GM10248 (cell line): ENCODE measurements at regions not wholly inside any gene's neighbourhood (a gene's known extent, or its start where the extent isn't known, plus 50 kb on each side); places are given as distances from the start of the nearest gene placed in this dataset.

Experiments used
- CTCF ChIA-PET: fragments of 300-600 bp; sonication (Branson Sonifier 250); formaldehyde crosslinking; extraction: SDS; loops from one replicate; lab custom pipeline; 2021; ENCODE audit warnings: antibody characterized with exemption; lab: Yijun Ruan, JAX
- POLR2A ChIA-PET: fragments of 350-650 bp; sonication (Branson Sonifier 250); formaldehyde crosslinking; extraction: SDS; loops from one replicate; lab custom pipeline; 2020; ENCODE audit warnings: antibody characterized with exemption; lab: Yijun Ruan, JAX
- DNase-seq: peaks from one replicate; pipeline ENCODE4 v3.0.0; 2012; ENCODE audit errors: extremely low spot score
- TF ChIP-seq, protein P1 (sequence below): IDR thresholded peaks from 2 replicates; pipeline ENCODE4 v1.5.1; 2012; ENCODE audit warnings: mild to moderate bottlenecking, low read depth; ENCODE audit errors: extremely low read depth, missing control alignments, control extremely low read depth

DNA sequence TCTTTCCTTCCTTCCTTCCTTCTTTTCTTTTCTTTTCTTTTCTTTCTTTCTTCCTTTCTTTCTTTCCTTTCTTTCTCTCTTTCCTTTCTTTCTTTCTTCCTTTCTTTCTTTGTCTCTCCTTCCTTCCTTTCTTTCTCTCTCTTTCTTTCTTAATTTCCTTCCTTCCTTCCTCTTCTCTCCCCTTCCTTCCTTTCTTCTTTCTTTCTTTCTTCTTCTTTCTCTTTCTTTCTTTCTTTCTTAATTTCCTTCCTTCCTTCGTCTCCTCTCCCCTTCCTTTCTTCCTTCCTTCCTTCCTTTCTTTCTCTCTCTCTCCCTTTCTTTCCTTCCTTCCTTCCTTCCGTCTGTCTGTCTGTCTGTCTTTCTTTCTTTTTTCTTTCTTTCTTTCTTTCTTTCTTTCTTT, 1446.5 kb upstream of the GOT2 start:
- ChIA-PET POLR2A (no interaction called here), CTCF (no interaction called here)
- TF ChIP-seq, protein P1, sequence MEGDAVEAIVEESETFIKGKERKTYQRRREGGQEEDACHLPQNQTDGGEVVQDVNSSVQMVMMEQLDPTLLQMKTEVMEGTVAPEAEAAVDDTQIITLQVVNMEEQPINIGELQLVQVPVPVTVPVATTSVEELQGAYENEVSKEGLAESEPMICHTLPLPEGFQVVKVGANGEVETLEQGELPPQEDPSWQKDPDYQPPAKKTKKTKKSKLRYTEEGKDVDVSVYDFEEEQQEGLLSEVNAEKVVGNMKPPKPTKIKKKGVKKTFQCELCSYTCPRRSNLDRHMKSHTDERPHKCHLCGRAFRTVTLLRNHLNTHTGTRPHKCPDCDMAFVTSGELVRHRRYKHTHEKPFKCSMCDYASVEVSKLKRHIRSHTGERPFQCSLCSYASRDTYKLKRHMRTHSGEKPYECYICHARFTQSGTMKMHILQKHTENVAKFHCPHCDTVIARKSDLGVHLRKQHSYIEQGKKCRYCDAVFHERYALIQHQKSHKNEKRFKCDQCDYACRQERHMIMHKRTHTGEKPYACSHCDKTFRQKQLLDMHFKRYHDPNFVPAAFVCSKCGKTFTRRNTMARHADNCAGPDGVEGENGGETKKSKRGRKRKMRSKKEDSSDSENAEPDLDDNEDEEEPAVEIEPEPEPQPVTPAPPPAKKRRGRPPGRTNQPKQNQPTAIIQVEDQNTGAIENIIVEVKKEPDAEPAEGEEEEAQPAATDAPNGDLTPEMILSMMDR = no peak
- no peak for DNase-seq

DNA sequence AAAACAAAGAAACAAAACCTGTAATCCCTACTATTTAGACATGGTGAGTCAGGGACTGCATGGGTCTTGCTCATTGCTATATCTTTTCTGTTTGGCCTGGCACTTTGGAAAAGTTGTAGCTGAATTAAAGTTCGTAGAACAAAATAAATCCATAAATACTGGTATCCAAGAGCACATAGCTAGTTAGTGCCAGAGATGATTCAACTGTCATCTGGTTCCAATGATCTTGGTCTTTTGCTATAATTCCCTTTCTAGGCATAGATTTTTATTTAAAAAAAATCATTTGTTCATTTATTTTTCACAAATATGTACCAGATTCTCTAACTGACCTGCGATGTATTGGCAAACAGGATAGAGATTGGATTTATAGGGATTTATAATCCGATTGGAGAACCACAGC, 1436.1 kb upstream of the GOT2 start:
- no peak for DNase-seq
- CTCF ChIA-PET = no interaction called here
- TF ChIP-seq, protein P1 = no peak
- POLR2A ChIA-PET = no interaction called here

DNA sequence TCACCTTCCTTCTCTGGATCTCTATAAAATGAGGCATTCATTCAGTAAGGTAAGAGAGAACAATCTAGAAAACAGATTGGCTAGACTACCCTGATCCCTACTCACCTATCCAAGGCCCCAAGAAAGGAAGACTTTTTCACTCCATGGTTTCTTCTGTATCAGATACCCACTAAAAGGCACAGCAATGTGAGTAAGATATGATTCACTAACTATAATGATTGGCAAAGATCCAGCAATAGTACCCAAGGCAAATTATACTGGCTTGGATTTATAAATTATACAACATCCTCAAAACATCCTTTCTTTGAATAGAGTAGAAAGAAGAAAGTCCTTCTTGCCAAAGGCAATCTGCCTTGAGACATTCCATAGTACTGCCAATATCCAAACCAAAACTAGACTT, 1432.0 kb upstream of the GOT2 start:
- CTCF ChIA-PET = no interaction called here
- POLR2A ChIA-PET = no interaction called here
- no peak for DNase-seq
- TF ChIP-seq, protein P1 = no peak

DNA sequence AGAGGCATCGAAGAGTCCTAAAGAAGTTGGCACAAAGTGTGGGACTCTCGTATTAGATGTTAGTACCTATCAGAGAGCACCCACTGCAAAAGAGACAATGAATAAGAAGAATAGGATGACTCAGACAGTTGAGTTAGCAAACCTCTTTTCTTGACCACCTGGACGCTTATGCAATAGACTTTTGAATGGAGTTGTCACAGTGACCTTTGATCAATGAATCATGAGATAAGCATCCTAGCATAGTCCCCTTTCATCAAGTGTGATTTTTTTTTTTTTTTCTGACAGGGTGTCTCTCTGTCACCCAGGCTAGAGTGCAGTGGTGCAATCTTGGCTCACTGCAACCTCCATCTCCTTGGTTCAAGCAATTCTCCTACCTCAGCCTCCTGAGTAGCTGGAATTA, 1417.9 kb upstream of the GOT2 start:
- DNase-seq = no peak

DNA sequence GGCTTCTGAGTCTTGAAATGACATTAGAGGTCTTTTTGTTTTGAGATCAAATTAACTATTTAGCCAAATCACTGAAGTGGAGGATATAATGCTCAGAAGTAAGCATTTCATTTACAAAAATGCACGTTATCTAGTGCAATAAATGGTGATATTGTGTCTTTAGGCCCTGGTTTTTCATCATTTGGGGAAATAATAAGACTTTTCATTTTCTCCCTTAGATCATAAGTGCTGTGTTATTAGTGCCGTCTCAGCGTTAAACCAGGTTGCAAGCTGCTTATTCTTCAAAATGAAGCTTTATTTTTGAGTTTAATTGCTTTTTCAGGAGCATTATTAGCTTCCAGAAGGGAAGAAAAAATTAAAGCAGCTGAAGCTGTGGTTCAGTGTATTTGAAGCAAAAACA, 1416.8 kb upstream of the GOT2 start:
- CTCF ChIA-PET = interaction anchor here (1.4 kb wide), 1 partner anchor 11 kb away, joined by 4 read pairs; no protein-coding TSS in a partner anchor
- POLR2A ChIA-PET = no interaction called here
- no peak for DNase-seq
- TF ChIP-seq, protein P1 = no peak

More for the DNA sequence above, 1417.9 kb upstream of the GOT2 start:
- ChIA-PET CTCF (interaction anchor here (1.4 kb wide), 1 partner anchor 10 kb away, joined by 4 read pairs; no protein-coding TSS in a partner anchor), POLR2A (no interaction called here)
- TF ChIP-seq, protein P1 = no peak

DNA sequence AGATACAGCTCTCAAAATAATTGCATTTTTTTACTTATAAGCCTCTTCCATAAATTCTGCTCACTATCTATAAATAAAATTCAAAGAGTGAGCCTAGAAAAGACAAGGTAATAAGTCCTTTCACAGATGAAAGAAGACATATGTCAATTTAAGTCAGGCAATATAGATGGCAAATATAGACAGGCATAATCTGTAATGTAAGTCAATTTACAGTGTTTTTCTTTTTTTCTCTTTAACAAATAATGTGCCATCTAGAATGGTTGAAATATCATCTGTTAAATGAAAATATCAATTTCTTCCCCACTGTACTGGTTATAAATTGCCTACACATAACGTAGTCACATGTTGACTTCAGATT, 1409.2 kb upstream of the GOT2 start:
- no peak for DNase-seq
- TF ChIP-seq, protein P1 = no peak
- CTCF ChIA-PET = no interaction called here
- POLR2A ChIA-PET = no interaction called here
